ENCODE measurements at regions not wholly inside any gene's neighbourhood (a gene's known extent, or its start where the extent isn't known, plus 50 kb on each side); places are given as distances from the start of the nearest gene placed in this dataset.

DNA sequence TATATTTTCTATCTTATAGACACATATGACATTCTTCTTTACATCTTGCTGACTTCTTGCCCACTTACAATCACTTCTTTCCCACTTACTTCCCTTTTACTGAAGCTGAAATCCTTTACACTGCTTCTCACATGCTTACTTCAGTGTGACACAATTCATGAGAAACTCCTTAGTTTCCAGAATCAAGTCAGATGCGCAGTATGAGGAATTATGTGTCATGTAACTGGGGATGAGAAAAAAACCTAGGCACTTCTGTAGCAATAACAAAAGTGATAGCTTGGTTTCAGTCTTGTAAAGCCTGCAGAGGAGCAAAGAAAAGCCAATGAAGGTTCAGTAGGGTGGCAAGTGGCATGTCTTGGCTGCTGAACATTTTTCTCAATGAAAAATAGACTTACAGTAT lies 566.2 kb upstream of the RGS18 start:
- TF ChIP-seq, protein P1, sequence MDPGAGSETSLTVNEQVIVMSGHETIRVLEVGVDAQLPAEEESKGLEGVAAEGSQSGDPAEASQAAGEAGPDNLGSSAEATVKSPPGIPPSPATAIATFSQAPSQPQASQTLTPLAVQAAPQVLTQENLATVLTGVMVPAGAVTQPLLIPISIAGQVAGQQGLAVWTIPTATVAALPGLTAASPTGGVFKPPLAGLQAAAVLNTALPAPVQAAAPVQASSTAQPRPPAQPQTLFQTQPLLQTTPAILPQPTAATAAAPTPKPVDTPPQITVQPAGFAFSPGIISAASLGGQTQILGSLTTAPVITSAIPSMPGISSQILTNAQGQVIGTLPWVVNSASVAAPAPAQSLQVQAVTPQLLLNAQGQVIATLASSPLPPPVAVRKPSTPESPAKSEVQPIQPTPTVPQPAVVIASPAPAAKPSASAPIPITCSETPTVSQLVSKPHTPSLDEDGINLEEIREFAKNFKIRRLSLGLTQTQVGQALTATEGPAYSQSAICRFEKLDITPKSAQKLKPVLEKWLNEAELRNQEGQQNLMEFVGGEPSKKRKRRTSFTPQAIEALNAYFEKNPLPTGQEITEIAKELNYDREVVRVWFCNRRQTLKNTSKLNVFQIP (CRISPR knock-in tag; IDR thresholded peaks at IDR 0.05; ENCODE audit: borderline replicate concordance, low read depth): no peak
- TF ChIP-seq PATZ1 (CRISPR knock-in tag; IDR thresholded peaks at IDR 0.05; ENCODE audit: borderline replicate concordance) (no peak), ZFP3 (CRISPR knock-in tag; IDR thresholded peaks at IDR 0.05) (no peak), PPARA (CRISPR knock-in tag; IDR thresholded peaks at IDR 0.05; ENCODE audit: borderline replicate concordance) (no peak), ARNTL (CRISPR knock-in tag; IDR thresholded peaks at IDR 0.05; ENCODE audit: borderline replicate concordance, low read depth) (no peak), BACH2 (CRISPR knock-in tag; IDR thresholded peaks at IDR 0.05; ENCODE audit: borderline replicate concordance) (no peak), ESRRG (CRISPR knock-in tag; IDR thresholded peaks at IDR 0.05) (no peak), ZC3H10 (CRISPR knock-in tag; IDR thresholded peaks at IDR 0.05) (no peak), CREB5 (CRISPR knock-in tag; IDR thresholded peaks at IDR 0.05; ENCODE audit: low read depth) (no peak), GLIS3 (CRISPR knock-in tag; IDR thresholded peaks at IDR 0.05) (no peak), SNAI2 (CRISPR knock-in tag; IDR thresholded peaks at IDR 0.05) (no peak)
- TF ChIP-seq, protein P2, sequence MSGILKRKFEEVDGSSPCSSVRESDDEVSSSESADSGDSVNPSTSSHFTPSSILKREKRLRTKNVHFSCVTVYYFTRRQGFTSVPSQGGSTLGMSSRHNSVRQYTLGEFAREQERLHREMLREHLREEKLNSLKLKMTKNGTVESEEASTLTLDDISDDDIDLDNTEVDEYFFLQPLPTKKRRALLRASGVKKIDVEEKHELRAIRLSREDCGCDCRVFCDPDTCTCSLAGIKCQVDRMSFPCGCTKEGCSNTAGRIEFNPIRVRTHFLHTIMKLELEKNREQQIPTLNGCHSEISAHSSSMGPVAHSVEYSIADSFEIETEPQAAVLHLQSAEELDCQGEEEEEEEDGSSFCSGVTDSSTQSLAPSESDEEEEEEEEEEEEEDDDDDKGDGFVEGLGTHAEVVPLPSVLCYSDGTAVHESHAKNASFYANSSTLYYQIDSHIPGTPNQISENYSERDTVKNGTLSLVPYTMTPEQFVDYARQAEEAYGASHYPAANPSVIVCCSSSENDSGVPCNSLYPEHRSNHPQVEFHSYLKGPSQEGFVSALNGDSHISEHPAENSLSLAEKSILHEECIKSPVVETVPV (CRISPR knock-in tag; IDR thresholded peaks at IDR 0.05): no peak
- TF ChIP-seq, protein P3, sequence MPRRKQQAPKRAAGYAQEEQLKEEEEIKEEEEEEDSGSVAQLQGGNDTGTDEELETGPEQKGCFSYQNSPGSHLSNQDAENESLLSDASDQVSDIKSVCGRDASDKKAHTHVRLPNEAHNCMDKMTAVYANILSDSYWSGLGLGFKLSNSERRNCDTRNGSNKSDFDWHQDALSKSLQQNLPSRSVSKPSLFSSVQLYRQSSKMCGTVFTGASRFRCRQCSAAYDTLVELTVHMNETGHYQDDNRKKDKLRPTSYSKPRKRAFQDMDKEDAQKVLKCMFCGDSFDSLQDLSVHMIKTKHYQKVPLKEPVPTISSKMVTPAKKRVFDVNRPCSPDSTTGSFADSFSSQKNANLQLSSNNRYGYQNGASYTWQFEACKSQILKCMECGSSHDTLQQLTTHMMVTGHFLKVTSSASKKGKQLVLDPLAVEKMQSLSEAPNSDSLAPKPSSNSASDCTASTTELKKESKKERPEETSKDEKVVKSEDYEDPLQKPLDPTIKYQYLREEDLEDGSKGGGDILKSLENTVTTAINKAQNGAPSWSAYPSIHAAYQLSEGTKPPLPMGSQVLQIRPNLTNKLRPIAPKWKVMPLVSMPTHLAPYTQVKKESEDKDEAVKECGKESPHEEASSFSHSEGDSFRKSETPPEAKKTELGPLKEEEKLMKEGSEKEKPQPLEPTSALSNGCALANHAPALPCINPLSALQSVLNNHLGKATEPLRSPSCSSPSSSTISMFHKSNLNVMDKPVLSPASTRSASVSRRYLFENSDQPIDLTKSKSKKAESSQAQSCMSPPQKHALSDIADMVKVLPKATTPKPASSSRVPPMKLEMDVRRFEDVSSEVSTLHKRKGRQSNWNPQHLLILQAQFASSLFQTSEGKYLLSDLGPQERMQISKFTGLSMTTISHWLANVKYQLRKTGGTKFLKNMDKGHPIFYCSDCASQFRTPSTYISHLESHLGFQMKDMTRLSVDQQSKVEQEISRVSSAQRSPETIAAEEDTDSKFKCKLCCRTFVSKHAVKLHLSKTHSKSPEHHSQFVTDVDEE (CRISPR knock-in tag; IDR thresholded peaks at IDR 0.05): no peak
- ATAC-seq: no peak

GRCh38 chr1:191592907-191593306 lies 565.4 kb upstream of the RGS18 start:
- ATAC-seq: no peak
- TF ChIP-seq ZFP30 (CRISPR knock-in tag; IDR thresholded peaks at IDR 0.05): no peak
- TF ChIP-seq TOX (CRISPR knock-in tag; IDR thresholded peaks at IDR 0.05; ENCODE audit: borderline replicate concordance): no peak
- no peak for TF ChIP-seq RARB (CRISPR knock-in tag; IDR thresholded peaks at IDR 0.05)
- TF ChIP-seq GLIS3 (CRISPR knock-in tag; IDR thresholded peaks at IDR 0.05): no peak
- TF ChIP-seq ARNTL (CRISPR knock-in tag; IDR thresholded peaks at IDR 0.05; ENCODE audit: borderline replicate concordance, low read depth): no peak

DNA sequence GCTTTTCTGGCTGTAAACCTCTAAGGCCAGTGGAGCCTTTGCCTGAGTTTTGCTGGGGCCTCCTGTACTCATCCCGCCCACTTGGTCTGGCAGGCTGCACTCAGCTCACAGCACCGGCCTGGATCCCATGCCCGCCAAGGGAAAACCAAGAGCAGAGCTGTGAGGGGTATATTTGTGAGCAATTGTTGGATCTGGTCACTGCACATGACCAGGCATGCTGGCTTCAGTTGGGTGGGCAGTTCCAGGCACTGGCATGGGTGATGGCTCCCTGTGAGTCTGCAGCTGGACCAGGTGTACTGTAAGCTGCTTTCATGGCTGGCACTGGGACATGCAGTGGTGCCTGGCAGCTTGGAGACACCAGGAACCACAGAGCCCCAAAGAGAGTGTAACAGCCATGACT lies 563.1 kb upstream of the RGS18 start:
- ATAC-seq: peak; percentile 23
- no peak for TF ChIP-seq ZNF70 (CRISPR knock-in tag; IDR thresholded peaks at IDR 0.05)
- no peak for TF ChIP-seq ZFP30 (CRISPR knock-in tag; IDR thresholded peaks at IDR 0.05)
- no peak for TF ChIP-seq ZNF565 (CRISPR knock-in tag; conservative IDR thresholded peaks at IDR 0.05; ENCODE audit: low read depth)
- TF ChIP-seq, protein P2 (CRISPR knock-in tag; IDR thresholded peaks at IDR 0.05): no peak
- TF ChIP-seq ZFP3 (CRISPR knock-in tag; IDR thresholded peaks at IDR 0.05): no peak
- no peak for TF ChIP-seq CSDC2 (CRISPR knock-in tag; IDR thresholded peaks at IDR 0.05)
- no peak for TF ChIP-seq TOX (CRISPR knock-in tag; IDR thresholded peaks at IDR 0.05; ENCODE audit: borderline replicate concordance)
- no peak for TF ChIP-seq PPARA (CRISPR knock-in tag; IDR thresholded peaks at IDR 0.05; ENCODE audit: borderline replicate concordance)
- no peak for TF ChIP-seq GLIS3 (CRISPR knock-in tag; IDR thresholded peaks at IDR 0.05)
- TF ChIP-seq, protein P1 (CRISPR knock-in tag; IDR thresholded peaks at IDR 0.05; ENCODE audit: borderline replicate concordance, low read depth): no peak
- no peak for TF ChIP-seq ZC3H10 (CRISPR knock-in tag; IDR thresholded peaks at IDR 0.05)
- no peak for TF ChIP-seq SNAI2 (CRISPR knock-in tag; IDR thresholded peaks at IDR 0.05)
- TF ChIP-seq PATZ1 (CRISPR knock-in tag; IDR thresholded peaks at IDR 0.05; ENCODE audit: borderline replicate concordance): no peak
- TF ChIP-seq ESRRG (CRISPR knock-in tag; IDR thresholded peaks at IDR 0.05): no peak
- TF ChIP-seq ISL1 (CRISPR knock-in tag; IDR thresholded peaks at IDR 0.05): no peak
- TF ChIP-seq TCF4 (CRISPR knock-in tag; IDR thresholded peaks at IDR 0.05; ENCODE audit: borderline replicate concordance): no peak

All from SK-N-SH treated with all-trans-retinoic acid at 6 μM for 48 hours (cell line).